ENCODE measurements at regions not wholly inside any gene's neighbourhood (a gene's known extent, or its start where the extent isn't known, plus 50 kb on each side); places are given as distances from the start of the nearest gene placed in this dataset.

DNA sequence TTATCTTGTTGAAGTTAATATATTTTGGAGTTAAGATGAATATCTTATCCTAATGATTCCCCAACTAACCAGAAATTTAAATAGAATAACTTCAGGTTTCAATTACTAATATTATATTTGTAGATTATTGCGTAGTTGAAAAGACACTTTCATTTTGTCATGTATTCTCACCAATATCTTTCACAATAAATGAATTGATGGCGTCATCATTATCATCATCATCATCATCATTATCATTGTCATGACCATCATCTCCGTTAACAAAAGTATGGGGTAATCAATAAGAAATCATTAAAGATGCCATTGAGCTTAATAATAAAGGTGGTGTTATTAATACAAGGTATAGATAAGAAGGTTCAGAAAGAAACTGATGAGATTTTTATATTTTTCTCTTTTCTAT lies 768.8 kb upstream of the SLC10A2 start:
- TF ChIP-seq POLR2A (IDR thresholded peaks at IDR 0.05; ENCODE audit: low read depth) = no peak
- TF ChIP-seq EP300 (IDR thresholded peaks at IDR 0.05) = no peak

Measured in esophagus muscularis mucosa (tissue), 2 donors.